ENCODE measurements at regions not wholly inside any gene's neighbourhood (a gene's known extent, or its start where the extent isn't known, plus 50 kb on each side); places are given as distances from the start of the nearest gene placed in this dataset.

DNA sequence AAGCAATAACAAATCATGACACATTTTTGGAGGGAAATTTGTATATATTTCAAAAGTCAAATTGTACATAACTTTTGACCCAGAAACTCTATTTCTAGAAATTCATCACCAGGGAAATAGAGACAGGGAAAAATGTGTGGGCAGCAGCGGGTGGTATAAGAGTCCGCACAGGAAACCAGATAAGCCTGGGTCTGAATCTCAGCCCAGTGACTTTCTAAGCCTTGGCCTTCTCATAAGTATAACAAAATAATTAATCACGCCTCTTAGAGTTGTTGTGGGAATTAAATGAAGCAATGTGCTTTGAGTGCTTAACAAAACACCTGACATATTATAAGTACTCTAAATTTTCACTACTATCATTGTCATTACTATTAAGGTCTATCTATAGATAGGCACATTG lies 149.2 kb upstream of the DAP start:
- TF ChIP-seq CTCF (conservative IDR thresholded peaks at IDR 0.05; ENCODE audit: low read depth, low read length) = no peak
- no peak for TF ChIP-seq EZH2 (IDR thresholded peaks at IDR 0.05; ENCODE audit: borderline replicate concordance, low read depth, low read length, poor library complexity, severe bottlenecking)
- no peak for DNase-seq (ENCODE audit: low spot score)
- ChIA-PET CTCF (no interaction called here), POLR2A (ENCODE audit: low non-redundant PET) (no interaction called here)
- H3K4me1 ChIP-seq (ENCODE audit: insufficient read depth, low read length, poor library complexity, severe bottlenecking) = no peaks in the 10 kb centered on the region
- no peak overlapping the region for H3K27ac ChIP-seq (ENCODE audit: low read depth, low read length, poor library complexity, severe bottlenecking)
- H3K4me3 ChIP-seq (ENCODE audit: low read depth, low read length, poor library complexity, severe bottlenecking) = no peak overlapping the region
- H3K9me3 ChIP-seq (ENCODE audit: low read depth, low read length, poor library complexity, severe bottlenecking) = no peaks in the 10 kb centered on the region
- H3K27me3 ChIP-seq (replicated peaks; ENCODE audit: insufficient read depth, low read depth, low read length, poor library complexity) = no peaks in the 10 kb centered on the region
- intact Hi-C loops (cut with micrococcal nuclease; ENCODE audit: unreplicated experiment) = no loop called here
- no TSS peak for BruUV-seq (replicated peaks)
- no peaks in the 10 kb centered on the region for H3K36me3 ChIP-seq (ENCODE audit: insufficient read depth, low read length, poor library complexity, severe bottlenecking)

GRCh38 chr5:10904862-10905432 lies 143.9 kb upstream of the DAP start:
- BruUV-seq (replicated peaks) = no TSS peak
- no peaks in the 10 kb centered on the region for H3K27me3 ChIP-seq (replicated peaks; ENCODE audit: insufficient read depth, low read depth, low read length, poor library complexity)
- no peak overlapping the region for H3K27ac ChIP-seq (ENCODE audit: low read depth, low read length, poor library complexity, severe bottlenecking)
- no peaks in the 10 kb centered on the region for H3K36me3 ChIP-seq (ENCODE audit: insufficient read depth, low read length, poor library complexity, severe bottlenecking)
- no peak for DNase-seq (ENCODE audit: low spot score)
- intact Hi-C loops (cut with micrococcal nuclease; ENCODE audit: unreplicated experiment) = no loop called here
- POLR2A ChIA-PET (ENCODE audit: low non-redundant PET) = no interaction called here
- no peaks in the 10 kb centered on the region for H3K4me1 ChIP-seq (ENCODE audit: insufficient read depth, low read length, poor library complexity, severe bottlenecking)
- H3K4me3 ChIP-seq (ENCODE audit: low read depth, low read length, poor library complexity, severe bottlenecking) = no peak overlapping the region
- no peak for TF ChIP-seq EZH2 (IDR thresholded peaks at IDR 0.05; ENCODE audit: borderline replicate concordance, low read depth, low read length, poor library complexity, severe bottlenecking)
- no peak for TF ChIP-seq CTCF (conservative IDR thresholded peaks at IDR 0.05; ENCODE audit: low read depth, low read length)
- CTCF ChIA-PET = no interaction called here
- H3K9me3 ChIP-seq (ENCODE audit: low read depth, low read length, poor library complexity, severe bottlenecking) = no peaks in the 10 kb centered on the region

GRCh38 chr5:10903786-10904560 lies 142.9 kb upstream of the DAP start:
- Histone ChIP-seq H3K36me3 (ENCODE audit: insufficient read depth, low read length, poor library complexity, severe bottlenecking) (no peaks in the 10 kb centered on the region), H3K4me1 (ENCODE audit: insufficient read depth, low read length, poor library complexity, severe bottlenecking) (no peaks in the 10 kb centered on the region), H3K27ac (ENCODE audit: low read depth, low read length, poor library complexity, severe bottlenecking) (no peak overlapping the region), H3K27me3 (replicated peaks; ENCODE audit: insufficient read depth, low read depth, low read length, poor library complexity) (no peaks in the 10 kb centered on the region), H3K9me3 (ENCODE audit: low read depth, low read length, poor library complexity, severe bottlenecking) (no peaks in the 10 kb centered on the region), H3K4me3 (ENCODE audit: low read depth, low read length, poor library complexity, severe bottlenecking) (no peak overlapping the region)
- CTCF ChIA-PET = no interaction called here
- no TSS peak for BruUV-seq (replicated peaks)
- intact Hi-C loops (cut with micrococcal nuclease; ENCODE audit: unreplicated experiment) = no loop called here
- TF ChIP-seq CTCF (conservative IDR thresholded peaks at IDR 0.05; ENCODE audit: low read depth, low read length) = no peak
- no peak for TF ChIP-seq EZH2 (IDR thresholded peaks at IDR 0.05; ENCODE audit: borderline replicate concordance, low read depth, low read length, poor library complexity, severe bottlenecking)
- POLR2A ChIA-PET (ENCODE audit: low non-redundant PET) = no interaction called here
- DNase-seq (ENCODE audit: low spot score) = no peak
